ENCODE measurements at regions not wholly inside any gene's neighbourhood (a gene's known extent, or its start where the extent isn't known, plus 50 kb on each side); places are given as distances from the start of the nearest gene placed in this dataset.
A peak's percentile ranks its signal among the peaks of the same experiment; 100 is the strongest.
"Not testable (repeated sequence)": the region's sequence is repeated elsewhere in the genome, so short reads cannot be mapped to it uniquely, and the experiment has no call there.

DNA sequence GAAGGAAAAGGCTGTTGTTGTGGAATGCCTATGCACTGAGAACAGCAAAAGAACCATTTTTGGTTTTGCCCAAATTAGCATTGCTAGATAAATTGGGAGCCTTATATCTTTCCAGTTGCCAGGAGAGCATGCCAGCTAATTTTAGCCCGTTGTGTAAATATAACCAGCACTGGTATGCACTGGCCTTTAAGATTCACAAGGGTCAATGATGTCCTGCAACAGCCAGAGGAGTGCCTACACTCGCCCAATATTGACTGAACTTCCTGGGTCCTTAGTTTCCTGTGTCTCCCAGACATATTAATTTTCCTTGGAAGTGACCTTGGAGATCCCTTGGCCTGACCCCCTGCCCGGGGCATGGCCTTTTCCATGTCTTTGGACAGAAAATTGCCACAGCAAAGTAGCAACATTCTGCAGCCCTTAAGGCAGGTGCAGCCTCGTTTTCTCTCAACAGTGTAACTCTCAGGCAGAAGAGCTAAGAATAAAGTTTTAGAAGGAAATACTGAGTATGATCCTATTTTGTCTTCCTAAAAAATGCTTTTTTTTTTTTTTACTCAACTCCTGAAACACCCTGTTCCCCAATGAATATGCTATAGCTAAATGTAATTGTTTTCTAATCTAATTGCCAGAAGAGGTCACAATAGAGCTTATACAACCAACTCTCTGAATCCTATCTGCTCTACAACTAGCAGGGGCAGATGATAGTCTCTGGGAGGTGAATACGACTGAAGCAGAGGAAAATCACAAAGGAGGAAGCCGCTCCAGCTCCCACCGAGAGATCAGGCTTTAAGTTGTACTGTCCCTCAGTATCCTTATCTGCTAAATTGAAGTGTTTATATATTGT lies 131.9 kb upstream of the PCGF5 start:
- no peak overlapping the region for H3K27ac ChIP-seq
- ChIA-PET POLR2A (ENCODE audit: low non-redundant PET) (interaction anchor here (0.6 kb wide), 1 partner anchor 202 kb away, joined by 3 read pairs; no protein-coding TSS in a partner anchor), CTCF (interaction anchor here (0.6 to 3.3 kb wide), 8 partner anchors 9 to 321 kb away, joined by 3 to 30 read pairs (median 3); no protein-coding TSS in a partner anchor)
- TF ChIP-seq, protein P1, sequence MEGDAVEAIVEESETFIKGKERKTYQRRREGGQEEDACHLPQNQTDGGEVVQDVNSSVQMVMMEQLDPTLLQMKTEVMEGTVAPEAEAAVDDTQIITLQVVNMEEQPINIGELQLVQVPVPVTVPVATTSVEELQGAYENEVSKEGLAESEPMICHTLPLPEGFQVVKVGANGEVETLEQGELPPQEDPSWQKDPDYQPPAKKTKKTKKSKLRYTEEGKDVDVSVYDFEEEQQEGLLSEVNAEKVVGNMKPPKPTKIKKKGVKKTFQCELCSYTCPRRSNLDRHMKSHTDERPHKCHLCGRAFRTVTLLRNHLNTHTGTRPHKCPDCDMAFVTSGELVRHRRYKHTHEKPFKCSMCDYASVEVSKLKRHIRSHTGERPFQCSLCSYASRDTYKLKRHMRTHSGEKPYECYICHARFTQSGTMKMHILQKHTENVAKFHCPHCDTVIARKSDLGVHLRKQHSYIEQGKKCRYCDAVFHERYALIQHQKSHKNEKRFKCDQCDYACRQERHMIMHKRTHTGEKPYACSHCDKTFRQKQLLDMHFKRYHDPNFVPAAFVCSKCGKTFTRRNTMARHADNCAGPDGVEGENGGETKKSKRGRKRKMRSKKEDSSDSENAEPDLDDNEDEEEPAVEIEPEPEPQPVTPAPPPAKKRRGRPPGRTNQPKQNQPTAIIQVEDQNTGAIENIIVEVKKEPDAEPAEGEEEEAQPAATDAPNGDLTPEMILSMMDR (conservative IDR thresholded peaks at IDR 0.05; ENCODE audit: low read depth) = no peak
- peak; percentile 50 for DNase-seq (ENCODE audit: low spot score)

DNA sequence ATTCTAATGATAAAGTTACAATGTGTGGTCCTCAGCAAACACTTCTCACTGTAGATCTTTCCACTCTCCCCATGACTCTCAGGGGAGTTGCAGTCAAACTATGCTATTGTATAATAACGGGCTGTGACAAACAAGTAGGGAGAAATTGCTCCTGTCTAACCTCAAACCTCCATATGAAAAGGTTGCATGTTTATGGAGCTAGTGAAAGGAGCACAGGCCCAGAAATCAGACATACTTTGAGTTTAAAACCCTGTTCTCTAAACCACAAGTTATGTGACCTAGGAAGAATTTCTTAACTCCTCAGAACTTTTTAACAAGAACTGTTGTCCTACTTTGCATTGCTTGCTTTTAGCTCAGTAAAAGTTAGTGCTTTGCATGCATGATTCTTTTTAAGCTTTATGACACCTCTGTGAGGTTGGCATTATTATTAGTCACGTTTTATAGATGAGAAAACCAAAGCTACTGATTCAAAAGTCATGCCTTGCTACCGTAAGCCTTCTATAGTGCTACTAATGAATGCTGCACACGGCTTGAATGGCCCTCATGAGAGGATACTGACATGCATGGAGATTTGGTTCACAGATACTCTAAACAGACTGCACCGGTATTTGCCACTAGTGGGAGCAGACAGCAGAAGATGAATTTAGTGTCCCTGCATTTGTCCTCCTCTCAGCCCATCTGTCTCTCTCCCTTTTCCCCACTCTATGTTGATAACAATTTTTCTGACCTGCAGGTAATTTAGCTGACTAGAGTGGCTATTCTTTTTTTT lies 129.5 kb upstream of the PCGF5 start:
- H3K27ac ChIP-seq = no peak overlapping the region
- POLR2A ChIA-PET (ENCODE audit: low non-redundant PET) = no interaction called here
- CTCF ChIA-PET = interaction anchor here (0.6 to 3.3 kb wide), 4 partner anchors 47 to 160 kb away, joined by 3 to 30 read pairs (median 3); no protein-coding TSS in a partner anchor
- DNase-seq (ENCODE audit: low spot score) = no peak
- TF ChIP-seq, protein P1 (conservative IDR thresholded peaks at IDR 0.05; ENCODE audit: low read depth) = no peak

DNA sequence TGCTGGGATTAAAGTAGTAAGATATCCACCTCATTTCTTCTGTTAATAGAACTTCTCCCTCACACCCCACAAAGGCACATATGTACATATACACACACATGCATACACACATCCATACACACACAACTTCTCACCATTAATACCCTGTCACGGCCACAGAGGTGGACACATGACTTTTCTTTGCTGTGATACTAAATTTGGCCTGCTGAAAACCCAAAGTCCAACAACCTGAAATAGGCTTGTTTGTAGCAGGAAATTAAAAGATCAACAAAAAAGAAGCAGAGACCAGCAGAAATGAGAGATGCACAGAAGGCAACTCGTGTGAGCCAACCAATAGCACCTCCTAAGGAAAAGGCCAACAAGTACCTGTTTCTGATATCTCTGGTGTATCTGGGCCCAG lies 128.7 kb upstream of the PCGF5 start:
- ChIA-PET POLR2A (ENCODE audit: low non-redundant PET) (no interaction called here), CTCF (no interaction called here)
- DNase-seq (ENCODE audit: low spot score) = no peak
- TF ChIP-seq, protein P1 (conservative IDR thresholded peaks at IDR 0.05; ENCODE audit: low read depth) = no peak
- H3K27ac ChIP-seq = no peak overlapping the region

DNA sequence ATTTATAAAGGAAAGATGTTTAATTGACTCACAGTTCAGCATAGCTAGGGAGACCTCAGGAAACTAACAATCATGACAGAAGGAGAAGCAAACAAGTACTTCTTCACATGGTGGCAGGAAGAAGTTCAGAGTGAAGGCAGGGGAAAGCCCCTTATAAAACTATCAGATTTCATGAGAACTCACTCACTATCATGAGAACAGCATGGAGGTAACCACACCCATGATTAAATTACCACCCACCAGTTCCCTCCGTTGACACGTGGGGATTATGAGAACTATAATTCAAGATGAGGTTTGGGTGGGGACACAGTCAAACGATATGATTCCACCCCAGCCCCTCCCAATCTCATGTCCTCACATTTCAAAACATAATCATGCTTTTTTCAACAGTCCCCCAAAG lies 124.2 kb upstream of the PCGF5 start:
- H3K27ac ChIP-seq = no peak overlapping the region
- TF ChIP-seq, protein P1 (conservative IDR thresholded peaks at IDR 0.05; ENCODE audit: low read depth) = no peak
- ChIA-PET POLR2A (ENCODE audit: low non-redundant PET) (no interaction called here), CTCF (interaction anchor here (1.0 kb wide), 1 partner anchor 28 kb away, joined by 3 read pairs; no protein-coding TSS in a partner anchor)
- no peak for DNase-seq (ENCODE audit: low spot score)

DNA sequence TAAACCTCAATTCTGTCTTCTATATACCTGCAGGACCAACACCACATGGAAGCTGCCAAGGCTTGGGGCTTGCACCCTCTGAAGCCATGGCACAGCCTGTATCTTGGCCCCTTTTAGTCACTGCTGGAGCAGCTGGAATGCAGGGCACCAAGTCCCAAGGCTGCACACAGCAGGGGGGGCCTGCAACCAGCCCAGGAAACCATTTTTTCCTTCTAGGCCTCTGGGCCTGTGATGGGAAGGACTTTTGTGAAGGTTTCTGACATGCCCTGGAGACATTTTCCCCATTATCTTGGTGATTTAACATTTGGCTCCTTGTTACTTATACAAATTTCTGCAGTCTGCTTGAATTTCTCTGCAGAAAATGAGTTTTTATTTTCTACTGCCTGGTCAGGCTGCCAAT lies 123.2 kb upstream of the PCGF5 start:
- H3K27ac ChIP-seq = no peak overlapping the region
- no peak for DNase-seq (ENCODE audit: low spot score)
- CTCF ChIA-PET = no interaction called here
- TF ChIP-seq, protein P1 (conservative IDR thresholded peaks at IDR 0.05; ENCODE audit: low read depth) = no peak
- POLR2A ChIA-PET (ENCODE audit: low non-redundant PET) = no interaction called here

DNA sequence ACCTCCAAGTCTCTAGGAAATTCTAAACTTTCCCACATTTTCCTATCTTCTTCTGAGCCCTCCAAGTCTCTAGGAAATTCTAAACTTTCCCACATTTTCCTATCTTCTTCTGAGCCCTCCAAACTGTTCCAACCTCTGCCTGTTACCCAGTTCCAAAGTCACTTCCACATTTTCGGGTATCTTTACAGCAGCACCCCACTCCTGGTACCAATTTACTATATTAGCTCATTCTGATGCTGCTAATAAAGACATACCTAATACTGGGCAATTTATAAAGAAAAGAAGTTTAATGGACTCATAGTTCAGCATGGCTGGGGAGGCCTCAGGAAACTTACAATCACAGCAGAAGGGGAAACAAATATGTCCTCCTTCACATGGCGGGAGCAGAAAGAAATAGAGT lies 122.4 kb upstream of the PCGF5 start:
- CTCF ChIA-PET; DNase-seq (ENCODE audit: low spot score); H3K27ac ChIP-seq; POLR2A ChIA-PET (ENCODE audit: low non-redundant PET): not testable (repeated sequence)
